ENCODE measurements at regions not wholly inside any gene's neighbourhood (a gene's known extent, or its start where the extent isn't known, plus 50 kb on each side); places are given as distances from the start of the nearest gene placed in this dataset.

DNA sequence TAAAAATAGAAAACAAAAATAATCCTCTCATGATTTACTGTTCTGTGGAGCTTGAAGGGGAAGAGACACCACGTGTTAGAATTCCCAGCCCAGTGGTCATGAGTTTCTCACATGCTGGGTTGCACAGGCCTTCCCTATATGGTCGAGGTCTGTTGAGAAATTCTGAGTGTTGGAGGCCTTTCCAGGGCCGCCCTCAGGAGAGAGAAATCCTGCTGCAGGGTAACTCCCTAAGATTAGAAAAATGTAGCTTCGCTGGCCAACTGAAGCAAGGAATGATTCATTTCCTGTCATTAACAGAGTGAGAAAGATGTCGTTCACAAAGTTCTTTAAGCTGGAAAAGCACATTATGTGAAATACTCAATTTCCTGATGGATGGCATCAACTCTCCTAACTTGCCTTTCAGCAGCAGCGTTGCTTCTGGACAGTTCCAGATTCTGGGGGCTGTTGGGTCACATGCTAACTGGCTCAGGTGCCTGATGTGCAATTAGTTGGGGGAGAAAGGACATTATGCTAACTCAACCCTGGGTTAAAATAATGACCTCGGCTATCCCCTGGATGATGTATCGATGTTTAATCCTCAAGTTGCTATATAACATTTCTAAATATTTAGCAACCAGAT, 104.8 kb upstream of the CD180 start:
- Histone ChIP-seq H3K36me3 (ENCODE audit: insufficient read depth, low read length) (no peaks in the 10 kb centered on the region), H3K27ac (ENCODE audit: low read depth in 1 of 2, low read length in 2 of 2) (no peak overlapping the region), H3K4me1 (ENCODE audit: insufficient read depth, low read length) (peaks cover 4% of the 10 kb centered on the region), H3K9me3 (ENCODE audit: control insufficient read depth in 1 of 2, insufficient read depth in 1 of 2, low read length in 2 of 2) (no peaks in the 10 kb centered on the region), H3K27me3 (ENCODE audit: control insufficient read depth in 1 of 2, insufficient read depth in 2 of 2, low read length in 2 of 2) (no peaks in the 10 kb centered on the region), H3K4me3 (ENCODE audit: low read length) (no peak overlapping the region)
- Mint-ChIP-seq H3K27ac (no peak overlapping the region), H3K36me3 (ENCODE audit: low read depth) (no peaks in the 10 kb centered on the region), H3K4me3 (no peak overlapping the region), H3K27me3 (peaks cover 7% of the 10 kb centered on the region), H3K4me1 (ENCODE audit: low read depth) (peaks cover 3% of the 10 kb centered on the region), H3K9me3 (no peaks in the 10 kb centered on the region)
- TF ChIP-seq, protein P1, sequence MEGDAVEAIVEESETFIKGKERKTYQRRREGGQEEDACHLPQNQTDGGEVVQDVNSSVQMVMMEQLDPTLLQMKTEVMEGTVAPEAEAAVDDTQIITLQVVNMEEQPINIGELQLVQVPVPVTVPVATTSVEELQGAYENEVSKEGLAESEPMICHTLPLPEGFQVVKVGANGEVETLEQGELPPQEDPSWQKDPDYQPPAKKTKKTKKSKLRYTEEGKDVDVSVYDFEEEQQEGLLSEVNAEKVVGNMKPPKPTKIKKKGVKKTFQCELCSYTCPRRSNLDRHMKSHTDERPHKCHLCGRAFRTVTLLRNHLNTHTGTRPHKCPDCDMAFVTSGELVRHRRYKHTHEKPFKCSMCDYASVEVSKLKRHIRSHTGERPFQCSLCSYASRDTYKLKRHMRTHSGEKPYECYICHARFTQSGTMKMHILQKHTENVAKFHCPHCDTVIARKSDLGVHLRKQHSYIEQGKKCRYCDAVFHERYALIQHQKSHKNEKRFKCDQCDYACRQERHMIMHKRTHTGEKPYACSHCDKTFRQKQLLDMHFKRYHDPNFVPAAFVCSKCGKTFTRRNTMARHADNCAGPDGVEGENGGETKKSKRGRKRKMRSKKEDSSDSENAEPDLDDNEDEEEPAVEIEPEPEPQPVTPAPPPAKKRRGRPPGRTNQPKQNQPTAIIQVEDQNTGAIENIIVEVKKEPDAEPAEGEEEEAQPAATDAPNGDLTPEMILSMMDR (IDR thresholded peaks at IDR 0.05), result no peak
- DNase-seq (peak in 2 of 14 experiments; percentile 45 to 60), ATAC-seq (ENCODE audit: poor library complexity) (no peak)
- ChIA-PET POLR2A (no interaction called here), CTCF (no interaction called here)
- intact Hi-C loops (cut with DNase I, micrococcal nuclease), result loop anchor here in 1 of 2 experiments (10.0 kb wide), 1 partner anchor 193 kb away; no protein-coding TSS in a partner anchor

DNA sequence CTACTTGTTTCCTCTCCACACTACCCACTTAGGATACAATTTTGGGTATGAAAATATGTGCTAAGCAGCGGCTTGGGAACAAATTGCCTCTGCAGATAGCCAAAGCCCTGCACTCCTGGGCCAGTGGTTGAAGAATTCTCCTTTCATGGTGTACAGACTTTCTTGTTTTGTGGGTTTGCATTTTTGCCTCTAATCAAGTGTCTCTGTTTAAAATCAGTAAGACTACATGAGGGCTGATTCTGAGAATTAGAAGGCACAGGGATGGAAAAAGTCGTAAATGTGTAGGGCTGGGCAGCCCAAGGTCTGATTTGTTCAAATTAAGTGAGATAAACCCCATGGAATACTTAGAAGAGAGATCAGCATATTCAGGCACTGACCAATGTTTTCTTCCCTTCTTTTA, 103.7 kb upstream of the CD180 start:
- no peak overlapping the region for H3K27ac Mint-ChIP-seq
- H3K27me3 ChIP-seq (ENCODE audit: control insufficient read depth in 1 of 2, insufficient read depth in 2 of 2, low read length in 2 of 2), result no peaks in the 10 kb centered on the region

DNA sequence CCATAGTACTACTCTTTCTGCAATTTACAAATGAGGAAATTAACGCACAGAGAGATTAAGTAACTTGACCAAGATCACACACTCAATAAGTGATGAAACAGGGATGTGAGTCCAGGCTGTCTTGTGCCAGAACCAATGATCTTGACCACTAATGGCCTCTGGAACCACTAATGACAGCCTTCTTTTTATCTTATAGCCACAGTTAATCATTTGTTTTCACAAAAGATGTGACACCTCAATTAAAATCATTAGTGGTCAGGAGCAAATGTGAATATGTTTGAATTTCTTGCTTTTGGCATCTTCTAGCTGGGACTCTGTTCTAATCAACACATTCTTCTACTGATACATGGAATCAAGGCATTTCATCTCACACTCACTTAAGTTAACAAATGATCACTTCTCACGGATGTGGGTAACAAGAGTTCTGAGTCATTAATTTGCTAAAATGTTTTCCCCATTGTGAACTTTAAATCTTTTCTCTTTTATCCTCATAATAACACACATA, 102.7 kb upstream of the CD180 start:
- no peaks in the 10 kb centered on the region for H3K9me3 ChIP-seq (ENCODE audit: control insufficient read depth in 1 of 2, insufficient read depth in 1 of 2, low read length in 2 of 2)
- H3K27ac ChIP-seq (ENCODE audit: low read depth in 1 of 2, low read length in 2 of 2), result no peak overlapping the region
- CTCF ChIA-PET, result no interaction called here
- Mint-ChIP-seq H3K36me3 (ENCODE audit: low read depth) (no peaks in the 10 kb centered on the region), H3K27ac (no peak overlapping the region), H3K27me3 (peaks cover 7% of the 10 kb centered on the region), H3K9me3 (no peaks in the 10 kb centered on the region), H3K4me1 (ENCODE audit: low read depth) (no peaks in the 10 kb centered on the region), H3K4me3 (no peak overlapping the region)
- DNase-seq, result peak in 3 of 14 experiments; percentile 9 to 35 (median 22)
- TF ChIP-seq, protein P1 (IDR thresholded peaks at IDR 0.05), result no peak
- intact Hi-C loops (cut with DNase I, micrococcal nuclease), result no loop called here
- POLR2A ChIA-PET, result no interaction called here
- peaks cover 2% of the 10 kb centered on the region for H3K4me1 ChIP-seq (ENCODE audit: insufficient read depth, low read length)
- H3K36me3 ChIP-seq (ENCODE audit: insufficient read depth, low read length), result no peaks in the 10 kb centered on the region
- no peak for ATAC-seq (ENCODE audit: poor library complexity)
- no peaks in the 10 kb centered on the region for H3K27me3 ChIP-seq (ENCODE audit: control insufficient read depth in 1 of 2, insufficient read depth in 2 of 2, low read length in 2 of 2)
- H3K4me3 ChIP-seq (ENCODE audit: low read length), result no peak overlapping the region

More for the DNA sequence above, 103.7 kb upstream of the CD180 start:
- ATAC-seq (ENCODE audit: poor library complexity), result no peak
- ChIA-PET CTCF (no interaction called here), POLR2A (no interaction called here)
- no peak overlapping the region for H3K27ac ChIP-seq (ENCODE audit: low read depth in 1 of 2, low read length in 2 of 2)
- H3K27me3 Mint-ChIP-seq, result peaks cover 7% of the 10 kb centered on the region
- peaks cover 2% of the 10 kb centered on the region for H3K4me1 ChIP-seq (ENCODE audit: insufficient read depth, low read length)
- no peaks in the 10 kb centered on the region for H3K4me1 Mint-ChIP-seq (ENCODE audit: low read depth)
- H3K4me3 Mint-ChIP-seq, result no peak overlapping the region
- no peaks in the 10 kb centered on the region for H3K36me3 Mint-ChIP-seq (ENCODE audit: low read depth)
- H3K9me3 Mint-ChIP-seq, result no peaks in the 10 kb centered on the region
- H3K9me3 ChIP-seq (ENCODE audit: control insufficient read depth in 1 of 2, insufficient read depth in 1 of 2, low read length in 2 of 2), result no peaks in the 10 kb centered on the region
- TF ChIP-seq, protein P1 (IDR thresholded peaks at IDR 0.05), result no peak
- intact Hi-C loops (cut with DNase I, micrococcal nuclease), result loop anchor here in 1 of 2 experiments (10.0 kb wide), 1 partner anchor 194 kb away; no protein-coding TSS in a partner anchor
- no peak overlapping the region for H3K4me3 ChIP-seq (ENCODE audit: low read length)
- DNase-seq, result no peak
- no peaks in the 10 kb centered on the region for H3K36me3 ChIP-seq (ENCODE audit: insufficient read depth, low read length)

Data from CD4-positive, alpha-beta T cell (primary cell).